ENCODE measurements at regions not wholly inside any gene's neighbourhood (a gene's known extent, or its start where the extent isn't known, plus 50 kb on each side); places are given as distances from the start of the nearest gene placed in this dataset.

GRCh38 chr17:71480099-71480498 is 640.7 kb upstream of the SOX9 start:
- TF ChIP-seq CTCF (IDR thresholded peaks at IDR 0.05), result no peak
- TF ChIP-seq POLR2A (IDR thresholded peaks at IDR 0.05), result no peak
